ENCODE measurements at regions not wholly inside any gene's neighbourhood (a gene's known extent, or its start where the extent isn't known, plus 50 kb on each side); places are given as distances from the start of the nearest gene placed in this dataset.
"Not testable (repeated sequence)": the region's sequence is repeated elsewhere in the genome, so short reads cannot be mapped to it uniquely, and the experiment has no call there.

- peak; percentile 44 for DNase-seq (ENCODE audit: low read depth)
- TF ChIP-seq CTCF (IDR thresholded peaks at IDR 0.05; ENCODE audit: insufficient read depth, low read depth, low read length): no peak
- H3K4me3 ChIP-seq (ENCODE audit: low read depth, low read length): no peak overlapping the region
These were observed 115.6 kb upstream of the METAP2 start for GRCh38 chr12:95358111-95359083.

- no peak for TF ChIP-seq CTCF (IDR thresholded peaks at IDR 0.05; ENCODE audit: insufficient read depth, low read depth, low read length)
- H3K4me3 ChIP-seq (ENCODE audit: low read depth, low read length): no peak overlapping the region
- DNase-seq (ENCODE audit: low read depth): no peak
These were observed 108.0 kb upstream of the METAP2 start for GRCh38 chr12:95365912-95366311.

GRCh38 chr12:95368931-95369330, 105.0 kb upstream of the METAP2 start:
- TF ChIP-seq CTCF (IDR thresholded peaks at IDR 0.05; ENCODE audit: insufficient read depth, low read depth, low read length): no peak
- no peak overlapping the region for H3K4me3 ChIP-seq (ENCODE audit: low read depth, low read length)
- no peak for DNase-seq (ENCODE audit: low read depth)

DNA sequence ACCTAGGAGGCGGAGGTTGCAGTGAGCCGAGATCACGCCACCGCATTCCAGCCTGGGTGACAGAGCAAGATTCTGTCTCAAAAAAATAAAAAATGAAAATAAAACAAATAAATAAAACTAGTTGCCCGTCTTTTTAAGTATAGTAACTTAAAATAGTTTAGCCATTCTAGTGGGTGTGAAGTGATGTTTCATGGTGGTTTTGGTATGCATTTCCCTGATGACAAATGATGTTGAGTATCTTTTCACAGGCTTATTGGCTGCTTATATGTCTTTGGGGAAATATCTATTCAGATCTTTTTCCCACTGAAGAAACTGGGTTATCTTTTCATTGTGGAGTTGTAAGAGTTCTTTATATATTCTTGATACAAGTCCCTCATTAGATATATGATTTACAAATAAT, 102.4 kb upstream of the METAP2 start:
- no peak for DNase-seq (ENCODE audit: low read depth)
- TF ChIP-seq CTCF (IDR thresholded peaks at IDR 0.05; ENCODE audit: insufficient read depth, low read depth, low read length): no peak
- H3K4me3 ChIP-seq (ENCODE audit: low read depth, low read length): no peak overlapping the region

- DNase-seq (ENCODE audit: low read depth); H3K4me3 ChIP-seq (ENCODE audit: low read depth, low read length): not testable (repeated sequence)
These were observed 94.5 kb upstream of the METAP2 start for GRCh38 chr12:95379481-95379880.

- DNase-seq (ENCODE audit: low read depth); H3K4me3 ChIP-seq (ENCODE audit: low read depth, low read length): not testable (repeated sequence)
These were observed 93.6 kb upstream of the METAP2 start for GRCh38 chr12:95380334-95380733.

DNA sequence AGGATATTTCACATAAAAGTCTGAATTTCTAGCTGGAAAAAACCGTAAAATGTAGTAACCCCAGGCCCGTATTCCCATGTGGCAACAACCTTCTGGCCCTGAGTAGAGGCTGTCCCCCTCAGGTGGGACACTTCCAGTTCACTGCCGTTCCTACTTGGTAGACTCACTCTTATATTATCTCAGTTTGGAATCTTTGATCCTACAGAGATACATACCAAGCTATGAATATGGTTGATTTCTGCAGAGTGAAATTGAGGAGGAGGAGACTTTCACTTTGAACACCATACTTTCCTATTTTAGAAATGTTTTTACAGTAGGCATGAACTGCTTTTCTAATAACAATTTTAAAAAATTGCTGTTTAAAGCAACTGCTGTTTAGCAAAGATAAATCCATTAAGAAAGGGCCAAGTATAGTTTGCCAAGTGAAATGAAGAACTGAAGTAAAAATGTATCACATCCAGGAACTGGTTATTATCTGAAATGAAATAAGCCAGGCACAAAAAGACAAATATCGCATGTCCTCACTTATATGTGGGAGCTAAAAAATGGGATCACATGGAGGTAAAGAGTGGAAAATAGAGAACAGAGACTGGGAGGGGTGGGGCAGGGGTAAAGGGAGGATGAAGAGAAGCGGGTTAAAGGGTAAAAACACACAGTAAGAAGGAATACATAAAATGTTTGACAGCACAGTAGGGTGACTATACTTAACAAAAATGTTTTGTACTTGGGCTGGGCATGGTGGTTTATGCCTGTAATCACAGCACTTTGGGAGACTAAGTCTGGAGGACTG, 92.8 kb upstream of the METAP2 start:
- H3K4me3 ChIP-seq (ENCODE audit: low read depth, low read length): no peak overlapping the region
- DNase-seq (ENCODE audit: low read depth): peak; percentile 28
- TF ChIP-seq CTCF (IDR thresholded peaks at IDR 0.05; ENCODE audit: insufficient read depth, low read depth, low read length): no peak

- DNase-seq (ENCODE audit: low read depth): peak; percentile 34
These were observed 90.0 kb upstream of the METAP2 start for GRCh38 chr12:95383920-95384319.

More at GRCh38 chr12:95383920-95384319, 90.0 kb upstream of the METAP2 start:
- not testable (repeated sequence) for H3K4me3 ChIP-seq (ENCODE audit: low read depth, low read length)
